B cell (primary cell): ENCODE measurements at regions not wholly inside any gene's neighbourhood (a gene's known extent, or its start where the extent isn't known, plus 50 kb on each side); places are given as distances from the start of the nearest gene placed in this dataset.

Source experiments
- ATAC-seq: fragments of 200-7000 bp; cut with Tn5 transposase; one replicate; pipeline ENCODE4 v1.10.0; 2021; ENCODE audit warnings: low read depth, mild to moderate bottlenecking, moderate number of reproducible peaks, moderate library complexity
- CTCF ChIA-PET: fragments of 350-600 bp; sonication (Branson Sonifier 250); formaldehyde crosslinking; loops from one replicate; lab custom pipeline; 2021; ENCODE audit warnings: antibody characterized with exemption, inconsistent platforms; lab: Charles Lee
- POLR2A ChIA-PET: fragments of 350-600 bp; sonication (Branson Sonifier 250); formaldehyde crosslinking; loops from one replicate; lab custom pipeline; 2021; ENCODE audit warnings: antibody characterized with exemption; lab: Charles Lee
- DNase-seq: peaks from one replicate; pipeline ENCODE4 v3.0.0; 2013
- H2AFZ ChIP-seq: 2 replicates; pipeline ENCODE4 v1.6.1; 2012; ENCODE audit warnings: mild to moderate bottlenecking, low read depth, low read length; ENCODE audit not compliant: insufficient read depth, poor library complexity, severe bottlenecking
- H3K27ac ChIP-seq, 2 donors: 1 replicate in 1 of 2; 2 replicates in 1 of 2; pipeline ENCODE4 v1.5.1; 2012 to 2013; ENCODE audit warnings: low read length in 2 of 2, mild to moderate bottlenecking in 2 of 2, moderate library complexity in 1 of 2
- H3K27me3 ChIP-seq, 4 experiments: fragments of 200-600 bp in 1 of 4; sonication (generic) in 1 of 4; replicated peaks in 1 of 4; 1 replicate in 2 of 4; 2 replicates in 2 of 4; pipeline versions ENCODE4 v1.6.1 to v1.7.0; 2013 to 2016; ENCODE audit warnings: low read length in 3 of 4, mild to moderate bottlenecking in 2 of 4, mixed read lengths in 1 of 4, moderate library complexity in 1 of 4; ENCODE audit not compliant: insufficient read depth in 4 of 4, control insufficient read depth in 3 of 4; ENCODE audit errors: control extremely low read depth in 1 of 4
- H3K36me3 ChIP-seq, 2 experiments: replicated peaks in 1 of 2; 1 replicate in 1 of 2; 2 replicates in 1 of 2; pipeline versions ENCODE4 v1.6.1 to v1.7.1; 2013; ENCODE audit warnings: low read length in 1 of 2; ENCODE audit not compliant: insufficient read depth in 2 of 2, control insufficient read depth in 1 of 2; ENCODE audit errors: control extremely low read depth in 1 of 2, extremely low read depth in 1 of 2
- H3K4me1 ChIP-seq, 2 donors: fragments of 200-600 bp in 1 of 2; sonication (generic) in 1 of 2; 1 replicate in 1 of 2; 2 replicates in 1 of 2; pipeline versions ENCODE4 v1.5.1 to v1.6.1; 2013 to 2017; ENCODE audit warnings: low read length in 2 of 2; ENCODE audit not compliant: control insufficient read depth in 2 of 2, insufficient read depth in 2 of 2
- H3K4me2 ChIP-seq: replicated peaks from 2 replicates; pipeline ENCODE3; 2012; ENCODE audit warnings: mild to moderate bottlenecking, low read depth, low read length; ENCODE audit not compliant: poor library complexity, severe bottlenecking
- H3K4me3 ChIP-seq, 5 experiments: fragments of 200-600 bp in 1 of 5; sonication (generic) in 1 of 5; 1 replicate in 3 of 5; 2 replicates in 2 of 5; pipeline versions ENCODE4 v1.5.1 to v1.7.0; 2011 to 2016; ENCODE audit warnings: low read length in 4 of 5, mild to moderate bottlenecking in 4 of 5, low read depth in 2 of 5, control low read depth in 1 of 5, moderate library complexity in 1 of 5; ENCODE audit not compliant: insufficient read depth in 1 of 5; ENCODE audit errors: control extremely low read depth in 1 of 5, extremely low read depth in 1 of 5
- H3K79me2 ChIP-seq: fragments of 200-600 bp; sonication (generic); one replicate; pipeline ENCODE4 v1.6.0; 2016; ENCODE audit warnings: low read length; ENCODE audit not compliant: control insufficient read depth, insufficient read depth
- H3K9ac ChIP-seq: fragments of 200-600 bp; sonication (generic); 2 replicates; pipeline ENCODE4 v1.6.1; 2017; ENCODE audit warnings: mild to moderate bottlenecking, low read length, moderate library complexity
- H3K9me3 ChIP-seq, 3 donors: one replicate each; pipeline versions ENCODE4 v1.6.1 to v1.7.1; 2013; ENCODE audit warnings: low read length in 2 of 3; ENCODE audit not compliant: control insufficient read depth in 2 of 3, insufficient read depth in 1 of 3; ENCODE audit errors: control extremely low read depth in 1 of 3
- H4K20me1 ChIP-seq: 2 replicates; pipeline ENCODE4 v1.6.0; 2012; ENCODE audit warnings: mild to moderate bottlenecking, low read length; ENCODE audit not compliant: insufficient read depth, control insufficient read depth, poor library complexity, severe bottlenecking
- H3K27ac Mint-ChIP-seq: one replicate; pipeline ENCODE4 v1.8.0; 2021; ENCODE audit warnings: mixed read lengths
- H3K27me3 Mint-ChIP-seq: one replicate; pipeline ENCODE4 v1.8.0; 2021; ENCODE audit warnings: mixed read lengths
- H3K4me1 Mint-ChIP-seq: one replicate; pipeline ENCODE4 v1.8.0; 2021; ENCODE audit warnings: mixed read lengths
- H3K4me3 Mint-ChIP-seq: one replicate; pipeline ENCODE4 v1.8.0; 2021; ENCODE audit warnings: mixed read lengths
- H3K9me3 Mint-ChIP-seq: one replicate; pipeline ENCODE4 v1.8.0; 2022; ENCODE audit warnings: mixed read lengths; ENCODE audit not compliant: insufficient read depth
- EZH2 ChIP-seq: IDR thresholded peaks from 2 replicates; pipeline ENCODE4 v1.6.1; 2012; ENCODE audit warnings: borderline replicate concordance, low read depth, mild to moderate bottlenecking, moderate library complexity, low read length; ENCODE audit not compliant: insufficient read depth, poor library complexity, severe bottlenecking
- WGBS: methylation state at CpG from one replicate; pipeline ENCODE4 v1.1.5; 2013; ENCODE audit warnings: missing lambda C conversion rate; ENCODE audit not compliant: insufficient coverage; 5-methylcytosine and 5-hydroxymethylcytosine counted together
- intact Hi-C: fragments of 100-400 bp; cut with micrococcal nuclease; formaldehyde crosslinking; loops from one replicate; pipeline ENCODE4 v1.10.0; 2022
- TF ChIP-seq, protein P1 (sequence below): fragments of 200-600 bp; IDR thresholded peaks from one replicate; pipeline ENCODE4 v1.8.0; 2022; ENCODE audit warnings: antibody characterized with exemption, mild to moderate bottlenecking

DNA sequence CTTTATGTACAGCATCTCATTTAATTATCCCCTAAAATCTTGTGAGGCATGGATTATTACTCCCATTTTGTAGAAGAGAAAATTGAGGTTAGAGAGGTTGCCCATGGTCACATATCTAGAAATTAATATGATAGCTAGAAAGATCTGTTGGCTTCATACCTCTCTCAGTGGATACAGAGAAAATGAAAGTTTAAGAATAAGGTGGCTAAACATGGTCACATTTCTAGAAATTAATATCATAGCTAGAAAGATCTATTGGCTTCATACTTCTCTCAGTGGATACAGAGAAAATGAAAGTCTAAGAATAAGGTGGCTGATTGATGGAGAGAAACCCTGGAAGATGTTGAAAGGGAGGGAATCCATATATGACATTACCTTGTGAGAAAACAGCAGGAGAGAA lies 260.7 kb upstream of the MAN1A1 start:
- H3K4me1 ChIP-seq: no peaks in the 10 kb centered on the region
- H3K9me3 ChIP-seq: no peaks in the 10 kb centered on the region
- no peaks in the 10 kb centered on the region for H3K36me3 ChIP-seq
- H3K9ac ChIP-seq: no peak overlapping the region
- no peaks in the 10 kb centered on the region for H3K27me3 ChIP-seq
- no peak overlapping the region for H3K4me3 Mint-ChIP-seq
- H4K20me1 ChIP-seq: no peaks in the 10 kb centered on the region
- no peak overlapping the region for H3K4me2 ChIP-seq
- H2AFZ ChIP-seq: no peak overlapping the region
- intact Hi-C loops: no loop called here
- no peak overlapping the region for H3K27ac Mint-ChIP-seq
- H3K4me1 Mint-ChIP-seq: no peaks in the 10 kb centered on the region
- H3K27me3 Mint-ChIP-seq: no peaks in the 10 kb centered on the region
- ChIA-PET POLR2A (no interaction called here), CTCF (no interaction called here)
- ATAC-seq (no peak), DNase-seq (no peak)
- TF ChIP-seq EZH2: no peak
- TF ChIP-seq, protein P1, sequence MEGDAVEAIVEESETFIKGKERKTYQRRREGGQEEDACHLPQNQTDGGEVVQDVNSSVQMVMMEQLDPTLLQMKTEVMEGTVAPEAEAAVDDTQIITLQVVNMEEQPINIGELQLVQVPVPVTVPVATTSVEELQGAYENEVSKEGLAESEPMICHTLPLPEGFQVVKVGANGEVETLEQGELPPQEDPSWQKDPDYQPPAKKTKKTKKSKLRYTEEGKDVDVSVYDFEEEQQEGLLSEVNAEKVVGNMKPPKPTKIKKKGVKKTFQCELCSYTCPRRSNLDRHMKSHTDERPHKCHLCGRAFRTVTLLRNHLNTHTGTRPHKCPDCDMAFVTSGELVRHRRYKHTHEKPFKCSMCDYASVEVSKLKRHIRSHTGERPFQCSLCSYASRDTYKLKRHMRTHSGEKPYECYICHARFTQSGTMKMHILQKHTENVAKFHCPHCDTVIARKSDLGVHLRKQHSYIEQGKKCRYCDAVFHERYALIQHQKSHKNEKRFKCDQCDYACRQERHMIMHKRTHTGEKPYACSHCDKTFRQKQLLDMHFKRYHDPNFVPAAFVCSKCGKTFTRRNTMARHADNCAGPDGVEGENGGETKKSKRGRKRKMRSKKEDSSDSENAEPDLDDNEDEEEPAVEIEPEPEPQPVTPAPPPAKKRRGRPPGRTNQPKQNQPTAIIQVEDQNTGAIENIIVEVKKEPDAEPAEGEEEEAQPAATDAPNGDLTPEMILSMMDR: no peak
- H3K79me2 ChIP-seq: no peaks in the 10 kb centered on the region
- no peaks in the 10 kb centered on the region for H3K9me3 Mint-ChIP-seq
- H3K4me3 ChIP-seq: no peak overlapping the region
- H3K27ac ChIP-seq: no peak overlapping the region

DNA sequence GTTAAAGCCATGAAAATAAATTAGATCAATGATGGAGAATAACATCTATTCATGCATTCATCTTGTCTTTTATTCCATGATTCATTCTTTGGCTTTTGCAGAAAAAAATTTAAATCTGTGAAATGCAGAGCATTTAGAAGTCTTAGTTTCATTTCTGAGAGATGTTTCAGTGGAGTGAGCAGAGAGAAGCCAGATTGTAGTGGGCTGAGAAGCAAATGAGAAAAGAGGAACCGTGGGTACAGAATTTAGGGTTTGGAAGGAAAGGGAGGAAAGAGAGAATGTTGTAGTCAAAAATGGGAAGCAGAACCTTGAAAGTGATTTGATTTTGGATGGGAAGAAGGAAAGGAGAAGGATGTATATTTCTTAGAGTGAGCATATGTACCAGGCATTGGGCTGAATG lies 260.3 kb upstream of the MAN1A1 start:
- H3K27ac ChIP-seq: no peak overlapping the region
- POLR2A ChIA-PET: no interaction called here
- DNase-seq: no peak
- no peaks in the 10 kb centered on the region for H3K79me2 ChIP-seq
- intact Hi-C loops: no loop called here
- no peak overlapping the region for H3K9ac ChIP-seq
- H3K27ac Mint-ChIP-seq: no peak overlapping the region
- no peaks in the 10 kb centered on the region for H4K20me1 ChIP-seq
- no peaks in the 10 kb centered on the region for H3K9me3 Mint-ChIP-seq
- H3K27me3 Mint-ChIP-seq: no peaks in the 10 kb centered on the region
- CTCF ChIA-PET: no interaction called here
- no peak overlapping the region for H3K4me3 ChIP-seq
- no peak overlapping the region for H3K4me3 Mint-ChIP-seq
- H3K4me1 Mint-ChIP-seq: no peaks in the 10 kb centered on the region
- H3K4me1 ChIP-seq: no peaks in the 10 kb centered on the region
- H3K4me2 ChIP-seq: no peak overlapping the region
- no peaks in the 10 kb centered on the region for H3K36me3 ChIP-seq
- no peaks in the 10 kb centered on the region for H3K27me3 ChIP-seq
- 10% methylated on average over 1 of the region's 1 CpG for WGBS
- TF ChIP-seq, protein P1: no peak
- no peak for TF ChIP-seq EZH2
- H3K9me3 ChIP-seq: no peaks in the 10 kb centered on the region
- no peak for ATAC-seq
- H2AFZ ChIP-seq: no peak overlapping the region
